KMS-11 (cell line): ENCODE measurements at regions not wholly inside any gene's neighbourhood (a gene's known extent, or its start where the extent isn't known, plus 50 kb on each side); places are given as distances from the start of the nearest gene placed in this dataset.

Experiments used
- H2AFZ ChIP-seq: fragments of 200-600 bp; sonication (generic); 2 replicates; pipeline ENCODE4 v1.6.1; 2016; ENCODE audit warnings: antibody characterized with exemption, mixed run types, low read depth
- H3K27ac ChIP-seq: fragments of 200-600 bp; sonication (generic); 2 replicates; pipeline ENCODE4 v1.6.1; 2016; ENCODE audit warnings: mild to moderate bottlenecking, mixed run types
- H3K27me3 ChIP-seq: fragments of 200-600 bp; sonication (generic); 2 replicates; pipeline ENCODE4 v1.6.1; 2017; ENCODE audit warnings: mild to moderate bottlenecking, low read depth, mixed run types, moderate library complexity; ENCODE audit not compliant: insufficient read depth
- H3K36me3 ChIP-seq: fragments of 200-600 bp; sonication (generic); 2 replicates; pipeline ENCODE4 v1.6.1; 2017; ENCODE audit warnings: mild to moderate bottlenecking, mixed run types; ENCODE audit not compliant: insufficient read depth
- H3K4me1 ChIP-seq: fragments of 200-600 bp; sonication (generic); 2 replicates; pipeline ENCODE4 v1.6.1; 2016; ENCODE audit warnings: mild to moderate bottlenecking, low read depth, mixed run types; ENCODE audit not compliant: poor library complexity, severe bottlenecking
- H3K4me2 ChIP-seq: fragments of 200-600 bp; sonication (generic); 2 replicates; pipeline ENCODE4 v1.7.0; 2016; ENCODE audit warnings: mild to moderate bottlenecking, mixed run types
- H3K4me3 ChIP-seq: fragments of 200-600 bp; sonication (generic); IDR thresholded peaks from 2 replicates; pipeline ENCODE4 v1.6.1; 2017; ENCODE audit warnings: low read depth, low read length, mixed read lengths; ENCODE audit not compliant: insufficient read depth
- H3K79me2 ChIP-seq: fragments of 200-600 bp; sonication (generic); 2 replicates; pipeline ENCODE4 v1.6.1; 2016; ENCODE audit warnings: low read depth, mixed run types; ENCODE audit not compliant: insufficient read depth
- H3K9ac ChIP-seq: fragments of 200-600 bp; sonication (generic); 2 replicates; pipeline ENCODE4 v1.6.1; 2016; ENCODE audit warnings: mild to moderate bottlenecking, mixed run types
- H4K20me1 ChIP-seq: fragments of 200-600 bp; sonication (generic); 2 replicates; pipeline ENCODE4 v1.6.1; 2016; ENCODE audit warnings: mild to moderate bottlenecking, mixed run types; ENCODE audit not compliant: insufficient read depth
- CTCF ChIP-seq: fragments of 200-600 bp; sonication (generic); conservative IDR thresholded peaks from 2 replicates; pipeline ENCODE4 v1.6.1; 2017; ENCODE audit warnings: low read depth, mild to moderate bottlenecking, antibody characterized with exemption, low read length, moderate library complexity, mixed read lengths

GRCh38 chr6:12371151-12371550 lies 81.0 kb downstream of the EDN1 start:
- no peak for TF ChIP-seq CTCF
- no peaks in the 10 kb centered on the region for H3K27me3 ChIP-seq
- H3K36me3 ChIP-seq: no peaks in the 10 kb centered on the region
- no peak overlapping the region for H3K4me2 ChIP-seq
- H3K79me2 ChIP-seq: no peaks in the 10 kb centered on the region
- H3K4me1 ChIP-seq: no peaks in the 10 kb centered on the region
- H3K4me3 ChIP-seq: no peak overlapping the region
- H4K20me1 ChIP-seq: no peaks in the 10 kb centered on the region
- no peak overlapping the region for H2AFZ ChIP-seq
- H3K27ac ChIP-seq: no peak overlapping the region
- H3K9ac ChIP-seq: no peak overlapping the region

- H3K27ac ChIP-seq: no peak overlapping the region
Observed at GRCh38 chr6:12371641-12372146, 81.5 kb downstream of the EDN1 start.

GRCh38 chr6:12379181-12379580 lies 89.0 kb downstream of the EDN1 start:
- H2AFZ ChIP-seq: no peak overlapping the region
- no peak overlapping the region for H3K27ac ChIP-seq
- TF ChIP-seq CTCF: no peak
- H3K9ac ChIP-seq: no peak overlapping the region
- no peaks in the 10 kb centered on the region for H3K4me1 ChIP-seq
- H3K4me2 ChIP-seq: no peak overlapping the region
- H4K20me1 ChIP-seq: no peaks in the 10 kb centered on the region
- H3K4me3 ChIP-seq: no peak overlapping the region
- no peaks in the 10 kb centered on the region for H3K36me3 ChIP-seq
- no peaks in the 10 kb centered on the region for H3K27me3 ChIP-seq
- no peaks in the 10 kb centered on the region for H3K79me2 ChIP-seq

More at GRCh38 chr6:12371641-12372146, 81.5 kb downstream of the EDN1 start:
- H3K9ac ChIP-seq: no peak overlapping the region
- no peaks in the 10 kb centered on the region for H4K20me1 ChIP-seq
- no peak overlapping the region for H3K4me3 ChIP-seq
- no peak overlapping the region for H3K4me2 ChIP-seq
- H3K36me3 ChIP-seq: no peaks in the 10 kb centered on the region
- no peaks in the 10 kb centered on the region for H3K27me3 ChIP-seq
- H2AFZ ChIP-seq: no peak overlapping the region
- no peaks in the 10 kb centered on the region for H3K4me1 ChIP-seq
- no peak for TF ChIP-seq CTCF
- H3K79me2 ChIP-seq: no peaks in the 10 kb centered on the region

GRCh38 chr6:12381587-12381986 lies 91.4 kb downstream of the EDN1 start:
- H3K79me2 ChIP-seq: no peaks in the 10 kb centered on the region
- TF ChIP-seq CTCF: no peak
- no peak overlapping the region for H2AFZ ChIP-seq
- H4K20me1 ChIP-seq: no peaks in the 10 kb centered on the region
- H3K4me1 ChIP-seq: no peaks in the 10 kb centered on the region
- no peak overlapping the region for H3K4me2 ChIP-seq
- H3K36me3 ChIP-seq: no peaks in the 10 kb centered on the region
- H3K27ac ChIP-seq: no peak overlapping the region
- no peaks in the 10 kb centered on the region for H3K27me3 ChIP-seq
- no peak overlapping the region for H3K4me3 ChIP-seq
- H3K9ac ChIP-seq: no peak overlapping the region
